A673 (cell line): ENCODE measurements at regions not wholly inside any gene's neighbourhood (a gene's known extent, or its start where the extent isn't known, plus 50 kb on each side); places are given as distances from the start of the nearest gene placed in this dataset.
A peak's percentile ranks its signal among the peaks of the same experiment; 100 is the strongest.

Source experiments
- BruUV-seq: library from RNA; stranded (reverse); fragments of 400-500 nt; replicated peaks from 2 replicates; lab custom pipeline; 2021; lab: Mats Ljungman, UMichigan
- CTCF ChIA-PET: fragments of 300-600 bp; sonication (Branson Sonifier 250); formaldehyde crosslinking; loops from one replicate; lab custom pipeline; 2022; ENCODE audit warnings: antibody characterized with exemption; lab: Charles Lee
- POLR2A ChIA-PET: fragments of 300-600 bp; sonication (Branson Sonifier 250); formaldehyde crosslinking; loops from one replicate; lab custom pipeline; 2022; ENCODE audit warnings: antibody characterized with exemption; ENCODE audit not compliant: low non-redundant PET; lab: Charles Lee
- DNase-seq: peaks from one replicate; pipeline ENCODE4 v3.0.0-alpha.2; 2015; ENCODE audit warnings: low spot score
- H3K27ac ChIP-seq: fragments of 200-600 bp; sonication (generic); 2 replicates; pipeline ENCODE4 v1.5.1; 2016; ENCODE audit warnings: mixed run types, low read depth, mild to moderate bottlenecking, mixed read lengths, antibody characterized with exemption, low read length; ENCODE audit not compliant: poor library complexity, severe bottlenecking
- H3K27me3 ChIP-seq: fragments of 200-600 bp; sonication (generic); replicated peaks from 2 replicates; pipeline ENCODE4 v1.6.1; 2017; ENCODE audit warnings: mixed run types, low read depth, mild to moderate bottlenecking, mixed read lengths, antibody characterized with exemption, low read length; ENCODE audit not compliant: insufficient read depth, poor library complexity
- H3K36me3 ChIP-seq: fragments of 200-600 bp; sonication (generic); 2 replicates; pipeline ENCODE4 v1.6.1; 2016; ENCODE audit warnings: mixed run types, mild to moderate bottlenecking, mixed read lengths, antibody characterized with exemption, low read length; ENCODE audit not compliant: insufficient read depth, poor library complexity, severe bottlenecking
- H3K4me1 ChIP-seq: fragments of 200-600 bp; sonication (generic); 2 replicates; pipeline ENCODE4 v1.6.1; 2017; ENCODE audit warnings: mixed run types, mild to moderate bottlenecking, mixed read lengths, antibody characterized with exemption, low read length; ENCODE audit not compliant: insufficient read depth, poor library complexity, severe bottlenecking
- H3K4me3 ChIP-seq: fragments of 200-600 bp; sonication (generic); 2 replicates; pipeline ENCODE4 v1.5.1; 2016; ENCODE audit warnings: low read depth, mixed run types, mild to moderate bottlenecking, mixed read lengths, low read length; ENCODE audit not compliant: poor library complexity, severe bottlenecking
- H3K9me3 ChIP-seq: fragments of 200-600 bp; sonication (generic); 2 replicates; pipeline ENCODE4 v1.6.1; 2016; ENCODE audit warnings: mixed run types, low read depth, mild to moderate bottlenecking, mixed read lengths, antibody characterized with exemption, low read length; ENCODE audit not compliant: poor library complexity, severe bottlenecking
- EZH2 ChIP-seq: fragments of 200-600 bp; sonication (generic); IDR thresholded peaks from 2 replicates; pipeline ENCODE4 v1.6.1; 2017; ENCODE audit warnings: borderline replicate concordance, low read depth, mild to moderate bottlenecking, mixed read lengths, antibody characterized with exemption, low read length; ENCODE audit not compliant: poor library complexity, severe bottlenecking
- intact Hi-C: fragments of 100-400 bp; cut with micrococcal nuclease; formaldehyde crosslinking; loops from one replicate; pipeline ENCODE4 v1.10.0; 2022; ENCODE audit not compliant: unreplicated experiment
- TF ChIP-seq, protein P1 (sequence below): fragments of 300-800, 200-600 bp; sonication (generic); conservative IDR thresholded peaks from 2 replicates; pipeline ENCODE4 v1.5.1; 2017; ENCODE audit warnings: low read depth, mild to moderate bottlenecking, antibody characterized with exemption, low read length, moderate library complexity, mixed read lengths

DNA sequence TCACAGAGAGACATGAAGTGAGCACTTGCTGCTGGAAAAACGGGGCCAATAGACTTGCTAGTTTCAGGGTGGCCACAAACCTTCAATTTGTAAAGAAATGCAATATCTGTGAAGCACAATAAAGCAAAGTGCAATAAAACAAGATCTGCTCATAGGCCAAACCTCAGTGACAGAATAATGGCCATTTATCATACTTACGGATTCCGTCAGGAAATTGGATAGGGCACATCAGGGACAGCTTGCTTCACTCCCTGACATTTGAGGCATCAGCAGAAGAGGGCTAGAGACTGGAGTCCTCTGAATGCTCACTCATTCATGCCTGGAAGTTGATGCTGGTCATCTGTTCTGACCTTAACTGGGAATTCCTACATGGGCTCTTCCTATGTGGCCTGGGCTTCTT is 165.5 kb upstream of the OPRM1 start:
- H3K36me3 ChIP-seq, result no peaks in the 10 kb centered on the region
- ChIA-PET POLR2A (no interaction called here), CTCF (no interaction called here)
- H3K4me1 ChIP-seq, result no peaks in the 10 kb centered on the region
- no peak overlapping the region for H3K27ac ChIP-seq
- no peaks in the 10 kb centered on the region for H3K27me3 ChIP-seq
- DNase-seq, result peak; percentile 13
- intact Hi-C loops, result no loop called here
- BruUV-seq, result no TSS peak
- no peaks in the 10 kb centered on the region for H3K9me3 ChIP-seq
- H3K4me3 ChIP-seq, result no peak overlapping the region
- TF ChIP-seq, protein P1, sequence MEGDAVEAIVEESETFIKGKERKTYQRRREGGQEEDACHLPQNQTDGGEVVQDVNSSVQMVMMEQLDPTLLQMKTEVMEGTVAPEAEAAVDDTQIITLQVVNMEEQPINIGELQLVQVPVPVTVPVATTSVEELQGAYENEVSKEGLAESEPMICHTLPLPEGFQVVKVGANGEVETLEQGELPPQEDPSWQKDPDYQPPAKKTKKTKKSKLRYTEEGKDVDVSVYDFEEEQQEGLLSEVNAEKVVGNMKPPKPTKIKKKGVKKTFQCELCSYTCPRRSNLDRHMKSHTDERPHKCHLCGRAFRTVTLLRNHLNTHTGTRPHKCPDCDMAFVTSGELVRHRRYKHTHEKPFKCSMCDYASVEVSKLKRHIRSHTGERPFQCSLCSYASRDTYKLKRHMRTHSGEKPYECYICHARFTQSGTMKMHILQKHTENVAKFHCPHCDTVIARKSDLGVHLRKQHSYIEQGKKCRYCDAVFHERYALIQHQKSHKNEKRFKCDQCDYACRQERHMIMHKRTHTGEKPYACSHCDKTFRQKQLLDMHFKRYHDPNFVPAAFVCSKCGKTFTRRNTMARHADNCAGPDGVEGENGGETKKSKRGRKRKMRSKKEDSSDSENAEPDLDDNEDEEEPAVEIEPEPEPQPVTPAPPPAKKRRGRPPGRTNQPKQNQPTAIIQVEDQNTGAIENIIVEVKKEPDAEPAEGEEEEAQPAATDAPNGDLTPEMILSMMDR, result no peak
- TF ChIP-seq EZH2, result no peak

DNA sequence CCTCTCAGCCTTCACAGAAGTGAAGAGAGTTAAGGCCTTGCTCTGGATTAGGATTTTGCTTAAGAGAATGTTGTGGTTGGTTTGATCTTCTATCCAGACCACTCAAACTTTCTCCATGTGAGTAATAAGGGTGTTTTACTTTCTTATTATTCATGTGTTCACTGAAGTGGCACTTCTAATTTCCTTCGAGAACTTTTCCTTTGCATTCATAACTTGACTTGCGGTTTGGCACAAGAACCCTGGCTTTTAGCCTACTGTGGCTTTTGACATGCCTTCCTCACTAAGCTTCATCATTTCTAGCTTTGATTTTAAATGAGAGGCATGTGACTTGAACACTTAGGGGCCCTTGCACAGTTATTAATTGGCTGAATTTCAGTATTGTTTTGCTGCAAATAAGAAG is 166.1 kb upstream of the OPRM1 start:
- ChIA-PET POLR2A (no interaction called here), CTCF (no interaction called here)
- Histone ChIP-seq H3K9me3 (no peaks in the 10 kb centered on the region), H3K4me3 (no peak overlapping the region), H3K27ac (no peak overlapping the region), H3K4me1 (no peaks in the 10 kb centered on the region), H3K36me3 (no peaks in the 10 kb centered on the region), H3K27me3 (no peaks in the 10 kb centered on the region)
- no TSS peak for BruUV-seq
- intact Hi-C loops, result no loop called here
- DNase-seq, result peak; percentile 11
- no peak for TF ChIP-seq EZH2
- TF ChIP-seq, protein P1, result no peak

DNA sequence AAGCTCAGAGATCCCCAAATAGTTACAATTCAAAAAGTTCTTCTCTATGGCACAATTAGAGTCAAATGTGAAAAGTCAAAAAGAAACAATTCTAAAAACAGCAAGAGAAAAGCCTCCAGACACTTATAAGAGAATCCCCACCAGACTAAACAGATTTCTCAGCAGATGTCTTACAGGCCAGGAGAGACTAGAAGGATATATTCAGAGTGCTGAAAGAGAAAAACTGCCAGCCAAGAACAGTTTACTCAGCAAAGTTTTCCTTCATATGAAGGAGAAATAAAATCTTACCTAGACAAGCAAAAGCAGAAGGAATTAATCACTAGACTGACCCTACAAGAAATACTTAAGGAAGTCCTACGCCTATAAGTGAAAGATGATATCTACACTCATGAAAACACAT is 176.1 kb upstream of the OPRM1 start:
- no peaks in the 10 kb centered on the region for H3K4me1 ChIP-seq
- TF ChIP-seq, protein P1, result no peak
- no peak for TF ChIP-seq EZH2
- ChIA-PET POLR2A (no interaction called here), CTCF (no interaction called here)
- DNase-seq, result no peak
- H3K27ac ChIP-seq, result no peak overlapping the region
- no TSS peak for BruUV-seq
- H3K4me3 ChIP-seq, result no peak overlapping the region
- no peaks in the 10 kb centered on the region for H3K27me3 ChIP-seq
- intact Hi-C loops, result no loop called here
- H3K36me3 ChIP-seq, result no peaks in the 10 kb centered on the region
- no peaks in the 10 kb centered on the region for H3K9me3 ChIP-seq
